Stimulated activated CD8-positive, alpha-beta memory T cell treated with anti-CD3 and anti-CD28 coated beads, Interleukin-2, amount 100 ng/mL, for 48 hours (primary cell): ENCODE measurements at regions not wholly inside any gene's neighbourhood (a gene's known extent, or its start where the extent isn't known, plus 50 kb on each side); places are given as distances from the start of the nearest gene placed in this dataset.
"Not testable (repeated sequence)": the region's sequence is repeated elsewhere in the genome, so short reads cannot be mapped to it uniquely, and the experiment has no call there.

ENCODE experiments used
- DNase-seq, 2 donors: peaks; one replicate each; pipeline ENCODE4 v3.0.0-alpha.2; 2020; ENCODE audit warnings: low read depth in 2 of 2

DNA sequence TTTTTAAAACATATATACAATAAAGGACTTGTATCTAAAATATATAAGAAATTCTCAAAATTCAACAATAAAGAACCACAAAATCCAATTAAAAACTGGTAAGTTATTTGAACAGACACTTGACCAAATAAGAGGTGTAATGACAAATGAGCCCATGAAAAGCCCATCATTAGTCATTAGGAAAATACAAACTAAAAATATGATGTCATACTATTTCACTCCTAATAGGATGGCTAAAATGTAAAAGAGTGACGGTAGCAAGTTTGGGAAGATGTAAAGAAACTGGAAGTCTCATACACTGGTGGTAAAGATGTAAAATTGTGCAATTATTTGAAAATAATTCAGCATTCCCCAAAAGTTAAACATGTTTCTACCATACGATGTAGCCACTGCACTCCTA, 1095.3 kb upstream of the CDH8 start:
- no peak for DNase-seq

- DNase-seq: no peak
These were observed 1094.7 kb upstream of the CDH8 start for GRCh38 chr16:63130942-63131341.

DNA sequence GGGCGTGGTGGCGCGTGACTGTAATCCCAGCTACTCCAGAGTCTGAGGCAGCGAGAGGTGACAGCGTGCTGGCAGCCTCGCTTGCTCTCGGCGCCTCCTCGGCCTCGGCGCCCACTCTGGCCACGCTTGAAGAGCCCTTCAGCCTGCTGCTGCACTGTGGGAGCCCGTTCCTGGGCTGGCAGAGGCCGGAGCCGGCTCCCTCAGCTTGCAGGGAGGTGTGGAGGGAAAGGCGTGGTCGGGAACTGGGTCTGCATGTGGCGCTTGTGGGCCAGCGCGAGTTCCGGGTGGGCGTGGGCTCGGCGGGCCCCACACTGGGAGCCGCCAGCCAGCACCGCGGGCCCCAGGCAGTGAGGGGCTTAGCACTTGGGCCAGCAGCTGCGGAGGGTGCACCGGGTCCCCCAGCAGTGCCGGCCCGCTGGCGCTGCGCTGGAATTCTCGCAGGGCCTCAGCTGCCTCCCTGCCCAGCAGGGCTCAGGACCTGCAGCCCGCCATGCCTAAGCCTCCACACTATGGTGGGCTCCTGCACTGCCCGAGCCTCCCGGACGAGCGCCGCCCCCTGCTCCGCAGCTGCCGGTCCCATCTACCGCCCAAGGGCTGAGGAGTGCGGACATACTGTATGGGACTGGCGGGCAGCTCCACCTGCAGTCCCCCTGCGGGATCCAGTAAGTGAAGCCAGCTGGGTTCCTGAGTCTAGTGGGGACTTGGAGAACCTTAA, 1093.3 kb upstream of the CDH8 start:
- DNase-seq: no peak

- DNase-seq: not testable (repeated sequence)
These were observed 1083.7 kb upstream of the CDH8 start for GRCh38 chr16:63119905-63120304.

DNA sequence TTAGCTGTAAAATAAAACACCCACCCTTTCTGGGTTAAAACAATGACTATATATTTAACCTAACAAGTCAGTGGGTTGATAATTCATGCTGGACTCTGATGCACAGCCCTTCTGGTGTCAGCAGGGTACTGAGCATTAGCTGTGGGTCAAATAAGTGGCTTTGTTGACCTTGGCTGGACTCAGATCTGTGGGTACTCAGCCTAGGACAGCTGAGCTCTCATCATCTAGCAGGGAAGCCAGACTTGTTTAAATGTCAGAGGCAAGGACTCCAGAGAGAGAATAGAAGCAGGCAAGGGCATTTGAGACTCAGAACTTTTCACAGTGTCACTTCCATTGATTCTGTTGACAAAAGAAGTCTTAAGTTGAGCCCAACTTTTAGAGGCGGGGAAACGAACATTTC, 1063.8 kb upstream of the CDH8 start:
- DNase-seq: no peak

- no peak for DNase-seq
These were observed 1060.6 kb upstream of the CDH8 start for GRCh38 chr16:63096857-63097256.

DNA sequence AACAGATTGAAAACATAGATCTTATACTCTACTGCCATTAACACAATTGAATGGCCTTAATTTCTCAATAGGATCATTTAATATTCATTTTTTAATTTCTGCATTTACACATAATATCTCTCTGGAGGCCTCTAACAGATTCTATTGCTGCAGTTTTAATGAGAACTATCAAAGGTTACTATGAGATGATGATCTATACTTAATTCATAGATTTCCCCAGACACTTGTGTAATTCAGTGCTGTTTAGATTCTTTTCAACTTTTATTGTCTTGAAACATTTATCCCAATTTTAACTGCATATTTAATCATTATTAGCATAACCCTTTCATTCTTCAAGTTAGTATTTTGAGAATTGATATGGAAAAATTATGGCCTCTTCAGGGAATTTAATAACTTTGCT, 1056.5 kb upstream of the CDH8 start:
- DNase-seq: no peak

DNA sequence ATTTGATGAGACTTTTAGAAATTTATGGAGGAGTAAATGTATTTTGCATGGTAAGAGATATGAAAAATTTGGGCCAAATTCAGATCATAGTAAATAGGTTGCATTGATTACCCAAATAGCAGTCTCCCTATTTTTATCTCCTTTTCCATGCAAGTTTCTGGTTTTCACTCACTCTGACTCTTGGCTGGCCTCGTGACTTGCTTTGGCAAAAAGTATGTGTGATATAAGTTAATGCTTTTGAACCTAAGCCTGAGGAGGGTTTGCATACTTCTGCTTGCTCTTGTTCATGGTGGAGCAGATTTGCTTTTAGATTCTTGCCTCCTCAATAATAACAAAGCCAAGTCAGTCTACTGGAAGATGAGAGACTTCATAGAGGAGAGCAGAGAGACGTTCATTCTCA, 1045.9 kb upstream of the CDH8 start:
- no peak for DNase-seq

DNA sequence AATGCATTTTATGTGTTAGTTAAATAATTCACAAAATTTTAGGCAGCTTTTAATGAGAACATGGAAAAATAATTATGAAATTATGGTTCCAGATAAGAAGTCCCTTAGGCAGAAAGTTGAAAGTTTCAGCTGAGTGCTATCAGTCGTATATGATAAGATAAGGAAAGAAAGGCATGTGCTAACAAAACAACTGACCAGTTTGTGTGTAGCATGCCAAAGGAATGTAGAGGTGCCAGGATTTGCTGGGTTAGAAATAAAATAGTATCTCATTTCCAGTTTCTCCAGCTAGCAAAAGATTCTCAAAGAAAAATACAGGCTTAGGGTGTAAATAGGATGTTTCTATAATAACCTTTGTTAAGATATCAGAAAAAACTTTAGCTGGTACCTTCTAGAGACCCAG, 1044.5 kb upstream of the CDH8 start:
- DNase-seq: no peak

- no peak for DNase-seq
These were observed 1032.8 kb upstream of the CDH8 start for GRCh38 chr16:63069047-63069446.

DNA sequence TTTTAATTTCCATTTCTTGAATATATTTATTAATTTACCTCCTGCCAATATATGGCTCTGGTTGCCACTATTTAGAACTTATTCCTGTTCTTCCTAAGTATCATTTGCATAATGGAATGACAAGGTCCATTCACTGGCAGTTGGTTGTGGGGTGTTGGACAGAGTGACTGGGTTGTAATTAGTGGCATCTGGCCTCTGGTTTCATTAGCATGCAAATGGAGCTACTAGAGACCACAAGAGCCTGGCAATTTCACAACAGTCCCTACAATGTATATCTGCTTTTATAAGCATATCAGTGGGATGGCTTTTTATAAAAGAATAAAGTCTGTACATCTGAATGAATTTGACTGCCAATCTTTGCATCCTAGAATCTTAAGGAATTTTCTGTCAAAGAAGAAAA, 1030.9 kb upstream of the CDH8 start:
- no peak for DNase-seq

DNA sequence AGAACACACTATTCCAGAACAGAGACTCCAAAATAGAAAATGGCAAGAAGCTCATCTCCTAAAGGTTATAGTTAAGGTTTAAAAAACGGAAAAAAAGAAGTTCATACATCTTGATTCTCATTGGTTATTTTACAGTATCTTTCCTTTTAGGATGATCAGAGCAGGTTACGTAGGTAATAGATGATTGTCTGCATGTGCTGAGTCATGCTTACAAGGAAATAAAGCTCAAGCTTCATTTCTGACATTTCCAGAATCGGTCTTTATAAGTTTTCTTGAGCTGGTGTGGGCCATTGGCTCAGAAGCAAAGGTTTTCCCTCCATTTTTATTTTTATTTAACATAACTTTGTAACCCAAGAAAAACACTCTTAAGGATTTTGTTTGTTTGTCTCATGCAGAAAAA, 1030.3 kb upstream of the CDH8 start:
- DNase-seq: no peak

- no peak for DNase-seq
These were observed 1025.1 kb upstream of the CDH8 start for GRCh38 chr16:63061319-63061718.

DNA sequence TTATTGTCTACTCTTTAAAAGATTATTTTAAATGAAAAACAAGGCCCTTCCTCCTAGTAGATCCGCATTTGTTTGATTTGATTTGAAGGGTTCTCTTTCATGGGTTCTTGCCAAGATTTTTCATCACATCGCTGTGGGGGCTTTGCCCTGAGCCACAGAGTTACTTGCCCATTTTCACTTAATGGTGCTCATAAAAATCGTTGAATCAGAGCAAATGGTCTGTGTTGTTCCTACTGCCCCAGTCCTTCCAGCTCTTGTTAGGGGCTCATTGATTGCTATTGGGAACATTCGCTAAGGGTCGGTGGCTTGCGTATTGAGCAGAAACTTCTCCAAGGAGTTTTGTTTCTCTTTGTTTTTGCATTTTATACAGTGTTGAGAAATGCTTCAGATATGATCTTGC, 1023.4 kb upstream of the CDH8 start:
- DNase-seq: no peak

GRCh38 chr16:63057341-63057740, 1021.1 kb upstream of the CDH8 start:
- DNase-seq: no peak

GRCh38 chr16:63050391-63050790, 1014.2 kb upstream of the CDH8 start:
- DNase-seq: no peak

DNA sequence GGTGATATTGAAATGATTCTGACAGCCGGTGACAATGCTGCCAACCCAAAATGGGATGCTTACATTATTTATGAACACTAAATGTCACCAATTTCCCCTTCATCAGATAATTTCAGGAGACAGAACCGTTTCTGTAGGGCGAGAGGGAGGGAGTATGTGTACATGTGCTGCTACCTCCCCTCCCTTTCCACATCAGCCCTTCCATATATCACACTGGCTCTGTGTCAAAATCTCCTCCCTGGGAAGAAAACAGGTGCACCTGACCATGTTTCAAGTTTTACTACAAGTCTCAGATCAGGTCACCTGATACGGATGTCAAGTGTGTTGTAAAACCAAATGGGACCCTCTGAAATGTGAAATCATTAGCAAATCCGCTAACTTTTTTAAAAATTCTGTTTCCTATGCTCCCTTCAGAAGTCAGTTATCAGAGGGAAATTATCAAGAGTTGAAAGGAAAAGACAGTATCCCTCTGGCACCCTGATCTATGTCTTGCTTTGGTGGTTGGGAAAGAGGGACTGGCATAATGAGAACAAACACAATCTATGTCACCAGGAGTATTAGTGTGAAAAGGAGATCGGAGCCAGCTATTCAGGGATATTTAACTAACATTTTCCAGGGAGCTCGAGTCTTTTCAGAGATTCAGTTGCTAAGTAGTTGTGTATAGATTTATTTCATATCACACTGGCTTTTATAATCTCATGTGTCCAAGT, 1002.3 kb upstream of the CDH8 start:
- no peak for DNase-seq

- DNase-seq: no peak
These were observed 1001.6 kb upstream of the CDH8 start for GRCh38 chr16:63037761-63038396.

- DNase-seq: no peak
These were observed 982.5 kb upstream of the CDH8 start for GRCh38 chr16:63018581-63019223.

DNA sequence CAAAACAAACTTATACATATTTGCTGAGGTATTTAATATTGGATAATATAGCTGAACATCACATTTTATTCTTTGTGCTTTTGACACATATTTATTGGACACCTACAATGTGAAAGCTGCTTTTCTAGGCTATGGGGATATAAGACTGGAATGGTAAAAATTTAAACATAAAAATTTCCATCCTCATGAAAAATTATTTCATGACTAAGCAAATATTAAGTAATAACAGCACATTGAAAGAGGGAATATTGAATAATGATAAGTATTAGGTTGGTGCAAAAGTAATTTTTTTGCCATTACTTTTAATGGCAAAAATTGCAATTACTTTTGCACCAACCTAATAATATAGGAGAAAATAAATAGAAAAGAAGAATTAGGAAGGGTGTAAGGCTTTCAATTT, 972.5 kb upstream of the CDH8 start:
- no peak for DNase-seq

GRCh38 chr16:63005356-63005755, 969.1 kb upstream of the CDH8 start:
- no peak for DNase-seq

DNA sequence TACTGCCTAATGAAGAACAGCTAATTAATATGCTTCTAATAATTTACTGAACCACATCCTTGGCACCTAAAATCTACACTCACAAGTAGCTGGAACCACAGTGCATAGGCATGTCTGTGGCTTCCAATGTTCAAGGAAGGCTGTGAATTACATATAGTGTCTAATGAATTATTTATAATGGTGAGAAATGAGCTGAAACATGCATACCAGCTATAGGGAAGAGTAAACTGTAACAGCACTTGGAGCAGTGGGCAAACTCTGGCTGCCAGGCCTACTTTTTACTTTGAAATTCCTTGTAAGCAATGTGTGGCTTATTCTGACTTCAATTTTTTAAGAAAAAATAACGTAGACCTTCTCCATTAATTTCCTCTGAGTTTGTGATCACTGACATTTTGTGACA, 953.2 kb upstream of the CDH8 start:
- DNase-seq: no peak

GRCh38 chr16:62985722-62986121, 949.5 kb upstream of the CDH8 start:
- DNase-seq: no peak
